PFSK-1 (cell line): ENCODE measurements at regions not wholly inside any gene's neighbourhood (a gene's known extent, or its start where the extent isn't known, plus 50 kb on each side); places are given as distances from the start of the nearest gene placed in this dataset.

Experiments
- FOXP2 ChIP-seq: optimal IDR thresholded peaks from 2 replicates; pipeline ENCODE3; 2011; ENCODE audit warnings: borderline replicate concordance, control low read depth, inconsistent platforms; ENCODE audit not compliant: insufficient read depth; ENCODE audit errors: extremely low read length, extremely low read depth
- POLR2AphosphoS5 ChIP-seq: IDR thresholded peaks from 2 replicates; pipeline ENCODE4 v1.6.1; 2012; ENCODE audit warnings: low read depth, mild to moderate bottlenecking, control low read depth, low read length, moderate library complexity
- REST ChIP-seq, 2 experiments: IDR thresholded peaks; 2 replicates each; pipeline versions ENCODE4 v1.6.1 to v1.8.0; 2011 to 2012; ENCODE audit warnings: low read depth in 2 of 2, low read length in 2 of 2, control low read depth in 1 of 2, inconsistent platforms in 1 of 2, mild to moderate bottlenecking in 1 of 2, moderate library complexity in 1 of 2; ENCODE audit not compliant: insufficient read depth in 1 of 2
- SIN3A ChIP-seq: IDR thresholded peaks from 2 replicates; pipeline ENCODE4 v1.6.1; 2012; ENCODE audit warnings: mild to moderate bottlenecking, low read length, moderate library complexity, borderline replicate concordance; ENCODE audit not compliant: insufficient read depth
- TAF1 ChIP-seq: IDR thresholded peaks from 2 replicates; pipeline ENCODE4 v1.6.1; 2012; ENCODE audit warnings: low read length, control low read depth, borderline replicate concordance; ENCODE audit not compliant: insufficient read depth

- TF ChIP-seq FOXP2 (no peak), TAF1 (no peak), SIN3A (no peak), REST (IDR thresholded peaks at IDR 0.05; ENCODE audit: insufficient read depth in 1 of 2, low read depth in 2 of 2, low read length in 2 of 2) (no peak), POLR2AphosphoS5 (no peak)
These were observed 173.7 kb upstream of the TMPO start for GRCh38 chr12:98341732-98342131.

GRCh38 chr12:98343002-98343567, 172.3 kb upstream of the TMPO start:
- TF ChIP-seq SIN3A (no peak), POLR2AphosphoS5 (no peak), REST (IDR thresholded peaks at IDR 0.05; ENCODE audit: insufficient read depth in 1 of 2, low read depth in 2 of 2, low read length in 2 of 2) (no peak), FOXP2 (no peak), TAF1 (no peak)

GRCh38 chr12:98344046-98344930, 171.1 kb upstream of the TMPO start:
- TF ChIP-seq TAF1 (no peak), REST (IDR thresholded peaks at IDR 0.05; ENCODE audit: insufficient read depth in 1 of 2, low read depth in 2 of 2, low read length in 2 of 2) (no peak), FOXP2 (no peak), SIN3A (no peak), POLR2AphosphoS5 (no peak)

GRCh38 chr12:98345308-98345876, 170.0 kb upstream of the TMPO start:
- TF ChIP-seq REST (IDR thresholded peaks at IDR 0.05; ENCODE audit: insufficient read depth in 1 of 2, low read depth in 2 of 2, low read length in 2 of 2) (no peak), POLR2AphosphoS5 (no peak), SIN3A (no peak), TAF1 (no peak), FOXP2 (no peak)
